ENCODE measurements at regions not wholly inside any gene's neighbourhood (a gene's known extent, or its start where the extent isn't known, plus 50 kb on each side); places are given as distances from the start of the nearest gene placed in this dataset.

GRCh38 chr3:194287374-194287773, 63.8 kb downstream of the CPN2 start:
- no peaks in the 10 kb centered on the region for H4K20me1 ChIP-seq (ENCODE audit: control insufficient read depth, insufficient read depth, insufficient read length)
- peaks cover 0 to 14% (median 2%) of the 10 kb centered on the region in 3 experiments; a peak in 5 of 7 replicates for H3K36me3 Mint-ChIP-seq (ENCODE audit: insufficient read depth in 1 of 3, low read depth in 3 of 3)
- no peak overlapping the region for H2BK20ac ChIP-seq (ENCODE audit: low read depth, low read length, poor library complexity, severe bottlenecking)
- no peak for TF ChIP-seq CTCF (conservative IDR thresholded peaks at IDR 0.05)
- H3K18ac ChIP-seq (ENCODE audit: insufficient read length, low read depth, low read length) = no peak overlapping the region
- no peak overlapping the region for H3K27ac ChIP-seq (ENCODE audit: insufficient read length, low read depth, low read length)
- H3T11ph ChIP-seq (ENCODE audit: low read length) = no peak overlapping the region
- no peak overlapping the region for H3K4me2 ChIP-seq (ENCODE audit: insufficient read depth, insufficient read length, low read length)
- H3K4me1 Mint-ChIP-seq = peaks cover 6 to 8% of the 10 kb centered on the region in 2 experiments
- no peak for DNase-seq
- H3K23me2 ChIP-seq (ENCODE audit: insufficient read length, low read depth, low read length, poor library complexity, severe bottlenecking) = peaks cover 5% of the 10 kb centered on the region
- no peak overlapping the region for H3K9ac ChIP-seq (ENCODE audit: extremely low read depth, insufficient read length, low read length)
- H4K8ac ChIP-seq (replicated peaks; ENCODE audit: insufficient read length, low read depth, low read length) = no peak overlapping the region
- H2AFZ ChIP-seq (ENCODE audit: low read length) = no peak overlapping the region
- no peak overlapping the region for H3K4ac ChIP-seq (ENCODE audit: low read depth, low read length)
- no peak overlapping the region for H3K56ac ChIP-seq (ENCODE audit: insufficient read length, low read depth, low read length)
- no peak overlapping the region for H4K91ac ChIP-seq (ENCODE audit: insufficient read length, low read depth, low read length)
- peaks cover 13% of the 10 kb centered on the region for H3K27me3 Mint-ChIP-seq (ENCODE audit: low read depth)
- H3K4me3 Mint-ChIP-seq = no peak overlapping the region
- H3K4me1 ChIP-seq (ENCODE audit: insufficient read depth, low read length) = peaks cover 15% of the 10 kb centered on the region; the same call in 1 of the 2 replicates
- no peak overlapping the region; a peak in 2 of 7 replicates for H3K27ac Mint-ChIP-seq
- no peaks in the 10 kb centered on the region for H3K27me3 ChIP-seq (ENCODE audit: insufficient read depth, low read length)
- H3K14ac ChIP-seq (ENCODE audit: insufficient read depth, low read length) = no peak overlapping the region
- H4K5ac ChIP-seq (ENCODE audit: insufficient read length, low read depth, low read length) = no peak overlapping the region
- H3K9me3 ChIP-seq (ENCODE audit: control insufficient read depth, low read depth, low read length) = no peaks in the 10 kb centered on the region
- H2AK5ac ChIP-seq (ENCODE audit: insufficient read length, low read length) = no peak overlapping the region
- H2BK15ac ChIP-seq (ENCODE audit: low read depth, low read length) = no peak overlapping the region
- no peaks in the 10 kb centered on the region for H3K79me1 ChIP-seq (ENCODE audit: insufficient read depth, low read depth, low read length, poor library complexity, severe bottlenecking)
- H2BK120ac ChIP-seq (ENCODE audit: low read depth, low read length, poor library complexity, severe bottlenecking) = no peak overlapping the region
- WGBS (ENCODE audit: extremely low coverage, insufficient read length, low lambda C conversion rate) = no CpG with 5 or more reads among the region's 3 CpGs
- peaks cover 7 to 9% of the 10 kb centered on the region in 2 experiments for H3K9me3 Mint-ChIP-seq
- H3K23ac ChIP-seq (ENCODE audit: insufficient read length, low read depth, low read length) = no peak overlapping the region
- no peak overlapping the region for H2BK12ac ChIP-seq (ENCODE audit: insufficient read length, low read depth, low read length)
- no peaks in the 10 kb centered on the region for H3K79me2 ChIP-seq (ENCODE audit: insufficient read depth, low read length)
- no peak overlapping the region for H2BK5ac ChIP-seq (ENCODE audit: insufficient read length, low read length)

All from H9 (cell line).